HEK293 (cell line): ENCODE measurements at regions not wholly inside any gene's neighbourhood (a gene's known extent, or its start where the extent isn't known, plus 50 kb on each side); places are given as distances from the start of the nearest gene placed in this dataset.
A peak's percentile ranks its signal among the peaks of the same experiment; 100 is the strongest.

Experiments used
- CTCF ChIA-PET: fragments of 350-600 bp; formaldehyde crosslinking; extraction: SDS; loops from one replicate; lab custom pipeline; 2021; ENCODE audit warnings: antibody characterized with exemption; lab: Yijun Ruan, JAX
- POLR2A ChIA-PET: fragments of 300-600 bp; formaldehyde crosslinking; extraction: SDS; loops from one replicate; lab custom pipeline; 2020; ENCODE audit warnings: antibody characterized with exemption, inconsistent platforms; lab: Yijun Ruan, JAX
- H3K27ac ChIP-seq: fragments of 200-500 bp; sonication (Bioruptor generic); 2 replicates; pipeline ENCODE4 v1.5.1; 2014; ENCODE audit warnings: low read depth, low read length, control low read depth, inconsistent platforms; ENCODE audit errors: extremely low read depth
- H3K36me3 ChIP-seq, 2 experiments: fragments of 200-500 bp in 1 of 2; sonication (Bioruptor generic) in 1 of 2; 1 replicate in 1 of 2; 2 replicates in 1 of 2; pipeline ENCODE4 v1.5.1; 2014 to 2017; ENCODE audit warnings: inconsistent platforms in 2 of 2, low read length in 2 of 2; ENCODE audit not compliant: control insufficient read depth in 2 of 2, insufficient read depth in 1 of 2
- H3K4me1 ChIP-seq: fragments of 200-500 bp; sonication (Bioruptor generic); 2 replicates; pipeline ENCODE4 v1.5.1; 2014; ENCODE audit warnings: mild to moderate bottlenecking, low read length, inconsistent platforms; ENCODE audit not compliant: control insufficient read depth, insufficient read depth
- H3K4me3 ChIP-seq: 2 replicates; pipeline ENCODE4 v1.5.1; 2011; ENCODE audit warnings: low read depth, mild to moderate bottlenecking, control low read depth, low read length, moderate library complexity
- H3K9me3 ChIP-seq: fragments of 200-500 bp; sonication (Bioruptor generic); 2 replicates; pipeline ENCODE4 v1.5.1; 2014; ENCODE audit warnings: low read depth, low read length, inconsistent platforms; ENCODE audit not compliant: control insufficient read depth, insufficient read depth
- GLI4 ChIP-seq: fragments of 450-650 bp; formaldehyde crosslinking; IDR thresholded peaks from 2 replicates; pipeline ENCODE4 v1.5.1; 2016; ENCODE audit warnings: missing biosample characterization, missing genetic modification characterization
- GLIS1 ChIP-seq: fragments of 450-650 bp; formaldehyde crosslinking; IDR thresholded peaks from 2 replicates; pipeline ENCODE4 v1.5.1; 2016; ENCODE audit warnings: missing biosample characterization, missing genetic modification characterization
- KLF1 ChIP-seq: fragments of 450-650 bp; formaldehyde crosslinking; IDR thresholded peaks from 2 replicates; pipeline ENCODE4 v1.5.1; 2016; ENCODE audit warnings: missing biosample characterization, missing genetic modification characterization
- SCRT2 ChIP-seq: fragments of 450-650 bp; formaldehyde crosslinking; IDR thresholded peaks from 2 replicates; pipeline ENCODE4 v1.5.1; 2016; ENCODE audit warnings: missing biosample characterization, missing genetic modification characterization
- YY1 ChIP-seq: fragments of 450-650 bp; formaldehyde crosslinking; IDR thresholded peaks from 2 replicates; pipeline ENCODE4 v1.5.1; 2018; ENCODE audit warnings: missing biosample characterization, missing genetic modification characterization
- ZBTB7A ChIP-seq: fragments of 450-650 bp; formaldehyde crosslinking; IDR thresholded peaks from 2 replicates; pipeline ENCODE4 v1.5.1; 2016; ENCODE audit warnings: low read depth, missing biosample characterization, missing genetic modification characterization
- ZFHX2 ChIP-seq: fragments of 450-650 bp; formaldehyde crosslinking; conservative IDR thresholded peaks from 2 replicates; pipeline ENCODE4 v1.5.1; 2016; ENCODE audit warnings: missing biosample characterization, missing genetic modification characterization
- ZFP37 ChIP-seq: fragments of 450-650 bp; formaldehyde crosslinking; IDR thresholded peaks from 2 replicates; pipeline ENCODE4 v1.5.1; 2016; ENCODE audit warnings: missing biosample characterization, missing genetic modification characterization
- ZFP69B ChIP-seq: fragments of 450-650 bp; formaldehyde crosslinking; IDR thresholded peaks from 2 replicates; pipeline ENCODE4 v1.5.1; 2016; ENCODE audit warnings: missing biosample characterization, missing genetic modification characterization
- ZIC2 ChIP-seq: fragments of 450-650 bp; formaldehyde crosslinking; IDR thresholded peaks from 2 replicates; pipeline ENCODE4 v1.5.1; 2016; ENCODE audit warnings: missing biosample characterization, missing genetic modification characterization
- ZNF112 ChIP-seq: fragments of 450-650 bp; formaldehyde crosslinking; IDR thresholded peaks from 2 replicates; pipeline ENCODE4 v1.5.0; 2017; ENCODE audit warnings: missing biosample characterization, missing genetic modification characterization
- ZNF202 ChIP-seq: fragments of 450-650 bp; formaldehyde crosslinking; IDR thresholded peaks from 2 replicates; pipeline ENCODE4 v1.5.1; 2016; ENCODE audit warnings: missing biosample characterization, missing genetic modification characterization, borderline replicate concordance
- ZNF223 ChIP-seq: fragments of 450-650 bp; formaldehyde crosslinking; IDR thresholded peaks from 2 replicates; pipeline ENCODE4 v1.5.1; 2016; ENCODE audit warnings: missing biosample characterization, missing genetic modification characterization
- ZNF311 ChIP-seq: fragments of 450-650 bp; formaldehyde crosslinking; IDR thresholded peaks from 2 replicates; pipeline ENCODE4 v1.5.1; 2017; ENCODE audit warnings: missing biosample characterization, missing genetic modification characterization, borderline replicate concordance
- ZNF354C ChIP-seq: fragments of 450-650 bp; formaldehyde crosslinking; IDR thresholded peaks from 2 replicates; pipeline ENCODE4 v1.5.1; 2016; ENCODE audit warnings: missing biosample characterization, missing genetic modification characterization, low read depth, borderline replicate concordance
- ZNF416 ChIP-seq: fragments of 450-650 bp; formaldehyde crosslinking; IDR thresholded peaks from 2 replicates; pipeline ENCODE4 v1.5.1; 2016; ENCODE audit warnings: missing biosample characterization, missing genetic modification characterization
- ZNF580 ChIP-seq: fragments of 450-650 bp; formaldehyde crosslinking; IDR thresholded peaks from 2 replicates; pipeline ENCODE4 v1.5.1; 2016; ENCODE audit warnings: missing biosample characterization, missing genetic modification characterization
- ZNF621 ChIP-seq: fragments of 450-650 bp; formaldehyde crosslinking; IDR thresholded peaks from 2 replicates; pipeline ENCODE4 v1.5.1; 2017; ENCODE audit warnings: missing biosample characterization, missing genetic modification characterization
- ZNF624 ChIP-seq: fragments of 450-650 bp; formaldehyde crosslinking; IDR thresholded peaks from 2 replicates; pipeline ENCODE4 v1.5.1; 2017; ENCODE audit warnings: missing biosample characterization, missing genetic modification characterization
- ZNF639 ChIP-seq: fragments of 450-650 bp; formaldehyde crosslinking; IDR thresholded peaks from 2 replicates; pipeline ENCODE4 v1.5.1; 2016; ENCODE audit warnings: missing biosample characterization, missing genetic modification characterization
- ZNF645 ChIP-seq: fragments of 450-650 bp; formaldehyde crosslinking; IDR thresholded peaks from 2 replicates; pipeline ENCODE4; 2016; ENCODE audit warnings: missing biosample characterization, missing genetic modification characterization
- ZNF701 ChIP-seq: fragments of 450-650 bp; formaldehyde crosslinking; IDR thresholded peaks from 2 replicates; pipeline ENCODE4 v1.5.1; 2016; ENCODE audit warnings: missing biosample characterization, missing genetic modification characterization
- ZNF747 ChIP-seq: fragments of 450-650 bp; formaldehyde crosslinking; IDR thresholded peaks from 2 replicates; pipeline ENCODE4 v1.5.1; 2016; ENCODE audit warnings: missing biosample characterization, missing genetic modification characterization
- ZNF843 ChIP-seq: fragments of 450-650 bp; formaldehyde crosslinking; IDR thresholded peaks from 2 replicates; pipeline ENCODE4 v1.5.1; 2016; ENCODE audit warnings: missing biosample characterization, missing genetic modification characterization
- ZXDB ChIP-seq: fragments of 450-650 bp; formaldehyde crosslinking; IDR thresholded peaks from 2 replicates; pipeline ENCODE4 v1.5.1; 2016; ENCODE audit warnings: missing biosample characterization, missing genetic modification characterization
- TF ChIP-seq, protein P1 (sequence below): fragments of 450-650 bp; formaldehyde crosslinking; IDR thresholded peaks from 2 replicates; pipeline ENCODE4 v1.5.1; 2017; ENCODE audit warnings: missing biosample characterization, missing genetic modification characterization
- TF ChIP-seq, protein P2 (sequence below): sonication (generic); formaldehyde crosslinking; IDR thresholded peaks from 2 replicates; pipeline ENCODE4 v1.8.1; 2022; ENCODE audit warnings: mild to moderate bottlenecking, moderate library complexity, missing genetic modification reagents

DNA sequence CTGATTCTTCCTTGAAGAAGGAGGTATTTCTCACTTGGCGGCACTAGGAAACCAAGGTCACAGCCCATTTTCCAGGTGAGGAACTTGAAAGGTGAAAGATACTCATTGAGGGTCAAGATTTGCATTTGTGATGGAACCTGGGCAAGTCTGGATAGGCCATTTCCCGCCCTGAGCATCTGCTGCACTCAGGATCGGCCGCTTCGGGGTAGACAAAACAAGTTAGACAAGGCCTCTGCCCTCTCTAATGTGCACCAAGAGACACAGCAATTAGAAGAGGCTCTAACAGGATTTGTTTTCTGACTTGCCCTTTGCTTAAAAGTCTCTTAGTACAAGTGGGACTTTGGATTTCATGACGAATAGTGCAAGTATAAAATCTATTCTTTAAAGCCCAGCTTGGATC, 167.2 kb downstream of the KTN1 start:
- no peak for TF ChIP-seq ZNF354C (tag by site-specific recombination)
- no peak for TF ChIP-seq ZNF639 (tag by site-specific recombination)
- TF ChIP-seq, protein P1, sequence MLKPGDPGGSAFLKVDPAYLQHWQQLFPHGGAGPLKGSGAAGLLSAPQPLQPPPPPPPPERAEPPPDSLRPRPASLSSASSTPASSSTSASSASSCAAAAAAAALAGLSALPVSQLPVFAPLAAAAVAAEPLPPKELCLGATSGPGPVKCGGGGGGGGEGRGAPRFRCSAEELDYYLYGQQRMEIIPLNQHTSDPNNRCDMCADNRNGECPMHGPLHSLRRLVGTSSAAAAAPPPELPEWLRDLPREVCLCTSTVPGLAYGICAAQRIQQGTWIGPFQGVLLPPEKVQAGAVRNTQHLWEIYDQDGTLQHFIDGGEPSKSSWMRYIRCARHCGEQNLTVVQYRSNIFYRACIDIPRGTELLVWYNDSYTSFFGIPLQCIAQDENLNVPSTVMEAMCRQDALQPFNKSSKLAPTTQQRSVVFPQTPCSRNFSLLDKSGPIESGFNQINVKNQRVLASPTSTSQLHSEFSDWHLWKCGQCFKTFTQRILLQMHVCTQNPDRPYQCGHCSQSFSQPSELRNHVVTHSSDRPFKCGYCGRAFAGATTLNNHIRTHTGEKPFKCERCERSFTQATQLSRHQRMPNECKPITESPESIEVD (tag by site-specific recombination), result no peak
- TF ChIP-seq GLI4 (tag by site-specific recombination), result no peak
- TF ChIP-seq ZNF624 (tag by site-specific recombination), result no peak
- TF ChIP-seq ZNF112 (tag by site-specific recombination), result no peak
- no peak for TF ChIP-seq ZNF747 (tag by site-specific recombination)
- TF ChIP-seq ZNF580 (tag by site-specific recombination), result no peak
- TF ChIP-seq ZNF202 (tag by site-specific recombination), result no peak
- TF ChIP-seq, protein P2, sequence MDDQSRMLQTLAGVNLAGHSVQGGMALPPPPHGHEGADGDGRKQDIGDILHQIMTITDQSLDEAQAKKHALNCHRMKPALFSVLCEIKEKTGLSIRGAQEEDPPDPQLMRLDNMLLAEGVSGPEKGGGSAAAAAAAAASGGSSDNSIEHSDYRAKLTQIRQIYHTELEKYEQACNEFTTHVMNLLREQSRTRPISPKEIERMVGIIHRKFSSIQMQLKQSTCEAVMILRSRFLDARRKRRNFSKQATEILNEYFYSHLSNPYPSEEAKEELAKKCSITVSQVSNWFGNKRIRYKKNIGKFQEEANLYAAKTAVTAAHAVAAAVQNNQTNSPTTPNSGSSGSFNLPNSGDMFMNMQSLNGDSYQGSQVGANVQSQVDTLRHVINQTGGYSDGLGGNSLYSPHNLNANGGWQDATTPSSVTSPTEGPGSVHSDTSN (CRISPR knock-in tag), result no peak
- no peak for TF ChIP-seq ZNF843
- TF ChIP-seq ZNF701 (tag by site-specific recombination), result no peak
- TF ChIP-seq ZFP69B (tag by site-specific recombination), result no peak
- no peak for TF ChIP-seq ZFP37 (tag by site-specific recombination)
- POLR2A ChIA-PET, result no interaction called here
- H3K27ac ChIP-seq, result no peak overlapping the region
- CTCF ChIA-PET, result no interaction called here
- no peaks in the 10 kb centered on the region for H3K36me3 ChIP-seq
- H3K9me3 ChIP-seq, result no peaks in the 10 kb centered on the region
- no peak overlapping the region for H3K4me3 ChIP-seq
- H3K4me1 ChIP-seq, result 0 out of 2 replicates have a peak, but pooled peaks cover 2% of the 10 kb centered on the region

DNA sequence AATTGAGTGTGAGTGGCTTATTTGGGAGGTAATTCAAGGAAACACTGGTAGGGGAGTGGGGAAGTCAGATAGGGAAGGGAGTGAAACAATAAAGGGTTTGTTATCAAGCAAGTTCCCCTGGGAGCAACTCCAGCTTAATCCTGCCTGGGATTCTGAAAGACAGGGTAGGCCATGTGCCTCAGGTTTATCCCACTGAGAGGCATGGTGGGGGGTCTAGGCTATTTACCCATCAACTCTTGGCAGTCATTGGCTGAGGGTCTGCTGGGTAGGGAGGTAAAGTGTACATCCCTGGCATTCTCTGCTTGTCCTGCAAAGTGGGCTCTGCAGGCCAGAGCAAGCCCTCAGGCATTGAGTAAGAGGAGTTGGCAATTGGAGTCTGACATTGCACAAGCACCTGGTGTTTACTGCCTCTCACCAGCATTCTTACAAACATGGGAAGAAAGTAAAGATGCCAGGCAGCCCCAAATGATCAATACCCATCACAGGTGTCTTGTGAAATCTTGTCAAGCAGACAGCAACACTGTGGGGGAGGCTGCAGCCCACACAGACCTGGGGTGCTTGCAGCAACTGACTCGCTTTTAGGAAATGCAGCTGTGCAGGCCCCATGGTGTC, 169.3 kb downstream of the KTN1 start:
- ChIA-PET CTCF (interaction anchor here (0.9 kb wide), 1 partner anchor 591 kb away, joined by 4 read pairs; no protein-coding TSS in a partner anchor), POLR2A (no interaction called here)
- no peak for TF ChIP-seq KLF1
- TF ChIP-seq GLIS1, result peak; percentile 75
- TF ChIP-seq ZIC2 (tag by site-specific recombination), result peak; percentile 85
- peak; percentile 22; the same call in 1 of the 2 replicates for TF ChIP-seq ZFHX2 (tag by site-specific recombination)
- no peak for TF ChIP-seq ZNF354C (tag by site-specific recombination)

GRCh38 chr14:55749946-55750345, 169.9 kb downstream of the KTN1 start:
- Histone ChIP-seq H3K9me3 (no peaks in the 10 kb centered on the region), H3K4me1 (peaks cover 12% of the 10 kb centered on the region), H3K4me3 (no peak overlapping the region)
- POLR2A ChIA-PET, result no interaction called here
- TF ChIP-seq YY1, result no peak
- no peak for TF ChIP-seq SCRT2
- TF ChIP-seq GLI4 (tag by site-specific recombination), result no peak
- TF ChIP-seq ZNF416, result no peak
- TF ChIP-seq ZNF223 (tag by site-specific recombination), result no peak
- no peak for TF ChIP-seq ZXDB (tag by site-specific recombination)
- no peak for TF ChIP-seq ZNF311 (tag by site-specific recombination)
- no peak for TF ChIP-seq ZBTB7A (tag by site-specific recombination)
- no peak for TF ChIP-seq ZNF645 (tag by site-specific recombination)
- no peak for TF ChIP-seq ZNF621
- TF ChIP-seq, all 188 proteins: peak for 0
- Histone ChIP-seq H3K36me3 (no peaks in the 10 kb centered on the region), H3K27ac (no peak overlapping the region)
- CTCF ChIA-PET, result no interaction called here

More for the DNA sequence above, 169.3 kb downstream of the KTN1 start:
- Histone ChIP-seq H3K4me1 (peaks cover 12% of the 10 kb centered on the region), H3K9me3 (no peaks in the 10 kb centered on the region), H3K27ac (no peak overlapping the region), H3K4me3 (no peak overlapping the region), H3K36me3 (no peaks in the 10 kb centered on the region)
